ENCODE measurements at regions not wholly inside any gene's neighbourhood (a gene's known extent, or its start where the extent isn't known, plus 50 kb on each side); places are given as distances from the start of the nearest gene placed in this dataset.
"Not testable (repeated sequence)": the region's sequence is repeated elsewhere in the genome, so short reads cannot be mapped to it uniquely, and the experiment has no call there.

- no peak overlapping the region for H3K4me3 ChIP-seq (replicated peaks; ENCODE audit: low read depth, low read length)
- TF ChIP-seq CTCF (IDR thresholded peaks at IDR 0.05; ENCODE audit: low read depth, low read length, missing control alignments): no peak
- no peak for DNase-seq (ENCODE audit: extremely low read depth, low read depth)
Measured at GRCh38 chr6:115843945-115844344, 216.7 kb downstream of the FRK start.

- no peak for DNase-seq (ENCODE audit: extremely low read depth, low read depth)
- no peak for TF ChIP-seq CTCF (IDR thresholded peaks at IDR 0.05; ENCODE audit: low read depth, low read length, missing control alignments)
- H3K4me3 ChIP-seq (replicated peaks; ENCODE audit: low read depth, low read length): no peak overlapping the region
Measured at GRCh38 chr6:115842338-115842737, 218.4 kb downstream of the FRK start.

GRCh38 chr6:115839583-115840181 lies 221.0 kb downstream of the FRK start:
- no peak overlapping the region for H3K4me3 ChIP-seq (replicated peaks; ENCODE audit: low read depth, low read length)
- no peak for TF ChIP-seq CTCF (IDR thresholded peaks at IDR 0.05; ENCODE audit: low read depth, low read length, missing control alignments)
- no peak for DNase-seq (ENCODE audit: extremely low read depth, low read depth)

- peak; percentile 62 for TF ChIP-seq CTCF (IDR thresholded peaks at IDR 0.05; ENCODE audit: low read depth, low read length, missing control alignments)
- DNase-seq (ENCODE audit: extremely low read depth, low read depth): peak; percentile 26
- H3K4me3 ChIP-seq (replicated peaks; ENCODE audit: low read depth, low read length): no peak overlapping the region
Measured at GRCh38 chr6:115838763-115839401, 221.8 kb downstream of the FRK start.

GRCh38 chr6:115838216-115838615 lies 222.5 kb downstream of the FRK start:
- no peak for TF ChIP-seq CTCF (IDR thresholded peaks at IDR 0.05; ENCODE audit: low read depth, low read length, missing control alignments)
- no peak for DNase-seq (ENCODE audit: extremely low read depth, low read depth)
- H3K4me3 ChIP-seq (replicated peaks; ENCODE audit: low read depth, low read length): no peak overlapping the region

- DNase-seq (ENCODE audit: extremely low read depth, low read depth); H3K4me3 ChIP-seq (replicated peaks; ENCODE audit: low read depth, low read length): not testable (repeated sequence)
Measured at GRCh38 chr6:115836374-115836773, 224.3 kb downstream of the FRK start.

GRCh38 chr6:115835314-115835713 lies 225.4 kb downstream of the FRK start:
- TF ChIP-seq CTCF (IDR thresholded peaks at IDR 0.05; ENCODE audit: low read depth, low read length, missing control alignments): no peak
- no peak overlapping the region for H3K4me3 ChIP-seq (replicated peaks; ENCODE audit: low read depth, low read length)
- DNase-seq (ENCODE audit: extremely low read depth, low read depth): no peak

GRCh38 chr6:115834542-115834941 lies 226.1 kb downstream of the FRK start:
- H3K4me3 ChIP-seq (replicated peaks; ENCODE audit: low read depth, low read length); DNase-seq (ENCODE audit: extremely low read depth, low read depth): not testable (repeated sequence)

Data from HFF-Myc (cell line).